ENCODE measurements at regions not wholly inside any gene's neighbourhood (a gene's known extent, or its start where the extent isn't known, plus 50 kb on each side); places are given as distances from the start of the nearest gene placed in this dataset.
A peak's percentile ranks its signal among the peaks of the same experiment; 100 is the strongest.

- no peak for DNase-seq (ENCODE audit: low read depth in 2 of 3, low spot score in 2 of 3)
Measured at GRCh38 chr11:69545976-69546617, 64.6 kb downstream of the LINC01488 start.

GRCh38 chr11:69546735-69547370, 65.4 kb downstream of the LINC01488 start:
- no peak for DNase-seq (ENCODE audit: low read depth in 2 of 3, low spot score in 2 of 3)

GRCh38 chr11:69550846-69551245, 69.4 kb downstream of the LINC01488 start:
- DNase-seq (ENCODE audit: low read depth in 2 of 3, low spot score in 2 of 3), result no peak

GRCh38 chr11:69551963-69552362, 70.5 kb downstream of the LINC01488 start:
- DNase-seq (ENCODE audit: low read depth in 2 of 3, low spot score in 2 of 3), result no peak

GRCh38 chr11:69552951-69553350, 71.5 kb downstream of the LINC01488 start:
- DNase-seq (ENCODE audit: low read depth in 2 of 3, low spot score in 2 of 3), result no peak

- no peak for DNase-seq (ENCODE audit: low read depth in 2 of 3, low spot score in 2 of 3)
Measured at GRCh38 chr11:69553416-69554357, 72.2 kb downstream of the LINC01488 start.

GRCh38 chr11:69554849-69555248, 73.4 kb downstream of the LINC01488 start:
- no peak for DNase-seq (ENCODE audit: low read depth in 2 of 3, low spot score in 2 of 3)

- no peak for DNase-seq (ENCODE audit: low read depth in 2 of 3, low spot score in 2 of 3)
Measured at GRCh38 chr11:69557266-69557665, 75.8 kb downstream of the LINC01488 start.

GRCh38 chr11:69558519-69558941, 77.1 kb downstream of the LINC01488 start:
- peak in 1 of 3 donors; percentile 18 for DNase-seq (ENCODE audit: low read depth in 2 of 3, low spot score in 2 of 3)

GRCh38 chr11:69559181-69559580, 77.7 kb downstream of the LINC01488 start:
- no peak for DNase-seq (ENCODE audit: low read depth in 2 of 3, low spot score in 2 of 3)

GRCh38 chr11:69560141-69560790, 78.8 kb downstream of the LINC01488 start:
- no peak for DNase-seq (ENCODE audit: low read depth in 2 of 3, low spot score in 2 of 3)

- DNase-seq (ENCODE audit: low read depth in 2 of 3, low spot score in 2 of 3), result no peak
Measured at GRCh38 chr11:69562302-69562701, 78.7 kb upstream of the CCND1 start.

- no peak for DNase-seq (ENCODE audit: low read depth in 2 of 3, low spot score in 2 of 3)
Measured at GRCh38 chr11:69562816-69563215, 78.1 kb upstream of the CCND1 start.

GRCh38 chr11:69563306-69563705, 77.7 kb upstream of the CCND1 start:
- DNase-seq (ENCODE audit: low read depth in 2 of 3, low spot score in 2 of 3), result no peak

GRCh38 chr11:69563946-69564775, 76.8 kb upstream of the CCND1 start:
- DNase-seq (ENCODE audit: low read depth in 2 of 3, low spot score in 2 of 3), result no peak

GRCh38 chr11:69566001-69566400, 75.0 kb upstream of the CCND1 start:
- DNase-seq (ENCODE audit: low read depth in 2 of 3, low spot score in 2 of 3), result no peak

- no peak for DNase-seq (ENCODE audit: low read depth in 2 of 3, low spot score in 2 of 3)
Measured at GRCh38 chr11:69567951-69568808, 72.8 kb upstream of the CCND1 start.

GRCh38 chr11:69568809-69569097, 72.2 kb upstream of the CCND1 start:
- DNase-seq (ENCODE audit: low read depth in 2 of 3, low spot score in 2 of 3), result no peak
